ENCODE measurements at regions not wholly inside any gene's neighbourhood (a gene's known extent, or its start where the extent isn't known, plus 50 kb on each side); places are given as distances from the start of the nearest gene placed in this dataset.
"Not testable (repeated sequence)": the region's sequence is repeated elsewhere in the genome, so short reads cannot be mapped to it uniquely, and the experiment has no call there.

DNA sequence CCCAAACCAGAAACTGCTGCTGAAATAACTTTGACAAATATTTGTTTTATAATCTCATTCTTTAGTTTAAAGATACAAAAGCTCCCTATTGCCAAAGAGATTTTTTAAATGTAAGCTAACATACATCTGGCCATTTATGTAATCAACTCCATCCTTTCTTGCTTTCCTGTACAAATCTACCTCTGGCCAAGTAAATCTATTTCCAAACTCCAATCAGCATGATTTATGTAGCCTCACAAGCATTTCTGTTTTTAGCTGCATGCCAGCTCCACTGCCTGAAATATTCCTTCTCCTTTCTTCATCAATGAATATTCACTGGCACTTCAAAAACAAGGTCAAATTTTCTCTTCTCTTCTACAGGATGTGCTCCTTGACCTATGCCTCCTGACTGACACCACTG, 80.0 kb downstream of the SHOX2 start:
- no peak for DNase-seq (ENCODE audit: low spot score)

DNA sequence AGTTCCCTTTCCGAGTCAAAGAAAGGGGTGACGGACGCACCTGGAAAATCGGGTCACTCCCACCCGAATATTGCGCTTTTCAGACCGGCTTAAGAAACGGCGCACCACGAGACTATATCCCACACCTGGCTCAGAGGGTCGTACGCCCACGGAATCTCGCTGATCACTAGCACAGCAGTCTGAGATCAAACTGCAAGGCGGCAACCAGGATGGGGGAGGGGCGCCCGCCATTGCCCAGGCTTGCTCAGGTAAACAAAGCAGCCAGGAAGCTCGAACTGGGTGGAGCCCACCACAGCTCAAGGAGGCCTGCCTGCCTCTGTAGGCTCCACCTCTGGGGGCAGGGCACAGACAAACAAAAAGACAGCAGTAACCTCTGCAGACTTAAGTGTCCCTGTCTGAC, 86.3 kb downstream of the SHOX2 start:
- not testable (repeated sequence) for DNase-seq (ENCODE audit: low spot score)

DNA sequence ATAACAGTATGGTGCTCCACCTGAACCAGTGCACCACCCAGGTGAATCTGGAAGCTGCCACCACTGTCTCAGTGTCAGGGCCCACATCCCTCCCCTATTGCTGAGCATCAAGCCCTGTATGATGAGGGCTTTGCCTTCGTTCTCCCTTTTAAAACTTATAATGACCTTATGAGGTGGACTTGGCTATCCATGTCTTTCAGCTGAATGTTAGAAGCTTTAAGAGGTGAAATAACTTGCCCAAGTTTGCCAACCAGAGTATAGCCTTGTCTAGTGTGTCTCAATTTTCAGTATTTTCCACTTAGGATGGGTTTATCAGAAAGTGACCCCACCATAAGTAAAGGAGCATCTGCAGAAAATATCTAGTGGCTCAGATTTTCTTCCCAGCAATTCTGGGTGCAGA, 87.8 kb downstream of the SHOX2 start:
- no peak for DNase-seq (ENCODE audit: low spot score)

DNA sequence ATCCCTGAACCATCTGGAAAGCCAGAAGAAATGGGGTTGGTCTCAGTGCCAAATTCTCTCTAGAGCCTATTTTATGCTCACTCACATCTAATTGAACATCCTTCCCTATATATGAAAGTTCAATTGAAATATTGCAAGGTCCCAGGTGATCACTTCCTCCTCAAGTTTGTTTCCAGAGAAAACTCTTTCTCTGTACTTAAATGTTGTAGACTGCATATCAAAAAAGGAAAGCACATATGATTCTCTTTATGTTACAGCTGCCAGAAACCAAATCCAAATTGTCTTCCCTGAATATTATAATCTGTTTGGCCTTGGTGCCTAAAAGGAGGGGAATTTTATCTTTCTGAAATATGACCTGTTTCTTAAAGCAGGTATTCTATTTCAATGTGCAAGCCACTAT, 93.3 kb downstream of the SHOX2 start:
- DNase-seq (ENCODE audit: low spot score): no peak

DNA sequence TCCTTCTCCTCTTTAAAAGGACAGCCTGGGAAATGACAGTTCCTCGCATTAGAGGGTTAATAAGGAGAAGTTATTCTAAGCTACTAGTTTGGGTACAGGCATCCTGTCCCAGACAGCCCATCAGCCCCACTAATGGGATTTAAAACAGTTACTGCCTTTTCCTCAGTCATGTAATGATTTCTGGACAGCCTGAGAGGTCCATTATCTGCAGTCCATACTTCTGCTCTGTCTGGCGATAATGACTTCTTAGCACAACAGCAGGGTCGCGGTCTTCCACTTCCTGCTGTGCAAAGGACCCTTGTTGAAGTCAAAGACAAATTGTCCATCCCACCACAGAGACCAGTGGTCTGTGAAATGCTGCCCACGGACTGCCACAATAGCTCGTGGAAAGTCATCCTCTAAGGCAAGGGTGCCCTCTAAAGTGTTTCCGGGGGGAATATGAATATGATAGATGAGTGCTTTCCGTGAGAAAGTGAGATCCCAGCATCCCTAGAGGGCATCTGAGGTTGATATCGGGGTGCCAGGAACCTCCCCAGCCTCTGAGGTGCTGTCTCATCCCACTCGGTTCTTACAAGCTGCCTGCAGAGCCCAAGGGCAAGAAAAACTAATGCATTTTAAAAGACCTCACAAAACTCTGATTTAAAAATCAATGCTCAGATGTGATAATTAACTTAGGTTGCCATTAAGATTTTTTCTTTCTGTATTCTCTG, 100.7 kb downstream of the SHOX2 start:
- DNase-seq (ENCODE audit: low spot score): no peak

DNA sequence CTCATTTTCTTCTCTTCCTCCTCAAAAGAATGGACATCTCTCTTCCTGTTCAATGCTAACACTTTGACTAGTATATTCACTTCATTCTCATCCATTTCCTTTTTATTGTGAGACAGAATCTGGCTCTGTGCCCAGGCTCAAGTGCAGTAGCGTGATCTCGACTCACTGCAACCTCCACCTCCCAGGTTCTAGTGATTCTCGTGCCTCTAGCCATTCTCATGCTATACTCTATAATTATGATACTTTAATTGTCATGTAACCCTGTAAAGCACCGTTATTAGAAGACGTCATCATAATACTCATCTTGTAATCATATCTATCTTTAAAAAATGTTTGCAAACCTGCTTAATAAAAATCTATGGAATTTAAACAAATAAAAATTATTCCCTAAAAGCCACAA, 107.0 kb downstream of the SHOX2 start:
- no peak for DNase-seq (ENCODE audit: low spot score)

DNA sequence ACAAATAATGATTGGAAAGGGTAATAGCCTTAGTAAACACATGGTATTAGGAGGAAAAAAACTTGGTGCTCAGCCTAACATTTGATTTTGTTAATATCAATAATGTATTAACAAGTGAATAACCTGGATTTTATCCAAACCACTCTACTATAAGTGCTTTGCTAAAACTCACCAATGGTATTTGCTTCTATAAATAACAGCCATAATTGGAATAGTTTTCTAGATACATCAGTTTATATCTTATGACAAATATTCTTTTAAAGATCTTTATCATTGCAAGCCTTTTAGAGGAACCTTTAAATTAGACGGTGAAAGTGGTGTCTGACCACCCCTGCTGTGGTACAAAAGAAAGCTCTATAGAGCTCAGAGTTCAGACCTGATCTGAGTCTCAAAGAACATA, 123.9 kb downstream of the SHOX2 start:
- DNase-seq (ENCODE audit: low spot score): no peak

DNA sequence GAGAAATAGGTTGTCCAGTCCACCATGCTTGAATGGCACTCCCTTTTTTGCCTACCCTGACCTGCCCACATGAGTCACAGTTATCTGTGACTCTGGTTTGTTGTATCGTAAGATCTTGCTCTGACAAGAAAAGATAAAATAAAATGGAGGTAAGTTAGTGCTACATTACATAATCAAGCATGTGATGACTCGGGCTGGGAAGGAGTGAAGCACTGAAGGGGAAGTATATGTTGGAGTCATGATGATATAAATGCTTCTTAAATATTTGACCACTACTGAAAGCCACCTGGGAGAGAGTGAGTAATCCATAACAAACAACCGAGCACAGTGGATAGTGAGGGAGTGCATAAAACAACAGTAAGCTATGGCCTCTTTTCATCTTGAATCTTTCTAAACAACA, 124.4 kb downstream of the SHOX2 start:
- DNase-seq (ENCODE audit: low spot score): no peak

DNA sequence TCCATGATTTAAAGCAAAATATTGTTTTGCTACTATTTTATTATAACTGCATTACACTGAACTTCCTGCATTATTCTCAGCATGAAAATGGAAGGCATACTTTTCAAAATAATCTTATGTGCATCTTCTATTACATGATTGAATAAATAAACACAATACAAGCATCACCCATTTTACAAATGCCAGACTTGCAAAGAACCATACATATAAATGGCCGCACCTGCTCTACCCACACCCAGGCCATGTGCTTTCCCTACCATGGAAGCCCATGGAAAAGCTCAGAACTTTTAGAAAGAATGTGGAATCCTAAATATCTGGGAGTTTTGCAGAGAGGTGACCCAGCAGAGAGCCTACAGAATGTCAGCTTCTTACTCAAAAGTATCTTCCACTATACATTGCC, 127.2 kb downstream of the SHOX2 start:
- no peak for DNase-seq (ENCODE audit: low spot score)

DNA sequence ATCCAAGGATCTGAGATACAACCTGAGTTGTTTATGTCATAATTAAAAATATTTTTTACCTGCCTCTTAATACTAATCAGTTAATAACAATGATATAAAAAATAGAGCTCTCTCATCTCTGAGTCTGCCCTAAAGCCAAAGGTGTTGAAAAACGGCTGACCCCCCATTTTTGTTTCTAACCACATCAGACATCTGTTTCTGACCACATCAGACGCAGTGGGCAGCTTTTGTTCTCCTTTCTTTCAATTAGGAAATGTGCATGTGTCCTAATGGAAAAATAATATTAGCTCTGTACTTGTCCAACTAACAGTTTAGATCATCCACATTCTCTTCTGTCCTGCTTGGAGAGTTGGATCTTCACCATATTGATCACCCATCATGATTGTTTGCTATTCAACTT, 144.6 kb downstream of the SHOX2 start:
- DNase-seq (ENCODE audit: low spot score): no peak

DNA sequence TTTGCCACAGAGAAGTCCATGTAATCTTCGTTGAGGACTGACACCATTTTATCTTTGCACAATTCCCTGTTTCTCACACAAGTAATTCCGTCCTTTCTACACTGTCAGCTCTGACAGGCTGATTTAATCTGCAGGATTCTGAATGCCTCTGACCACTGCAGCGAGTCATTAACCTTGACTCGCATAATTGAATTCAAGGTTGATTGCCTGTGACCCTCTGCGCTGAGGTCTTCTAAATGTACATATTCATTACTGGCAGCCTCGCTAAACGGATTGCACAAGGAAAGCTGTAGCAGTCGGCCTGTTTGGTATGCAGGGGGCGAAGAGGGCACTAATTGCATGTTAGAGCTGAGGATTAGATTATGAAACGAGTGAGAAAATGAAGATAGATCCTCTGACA, 147.8 kb downstream of the SHOX2 start:
- DNase-seq (ENCODE audit: low spot score): no peak

DNA sequence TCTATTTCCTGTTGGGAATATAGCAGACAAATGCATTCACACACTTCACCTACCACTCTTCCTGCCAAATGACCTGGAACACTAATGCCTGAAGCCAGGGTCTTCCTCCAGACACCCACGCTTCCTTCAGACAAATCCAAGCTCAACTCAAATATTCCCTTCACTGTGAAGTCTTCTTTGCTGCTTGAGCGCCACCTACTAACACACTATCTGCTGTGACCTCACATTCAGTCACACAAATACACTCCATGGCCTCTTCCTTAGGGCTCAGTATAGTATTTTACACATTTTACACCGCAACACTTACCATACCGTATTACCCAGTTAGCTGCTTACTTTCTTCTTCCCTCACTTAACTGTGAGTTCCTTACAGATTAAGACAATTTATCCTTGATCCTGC, 149.4 kb downstream of the SHOX2 start:
- DNase-seq (ENCODE audit: low spot score): no peak

DNA sequence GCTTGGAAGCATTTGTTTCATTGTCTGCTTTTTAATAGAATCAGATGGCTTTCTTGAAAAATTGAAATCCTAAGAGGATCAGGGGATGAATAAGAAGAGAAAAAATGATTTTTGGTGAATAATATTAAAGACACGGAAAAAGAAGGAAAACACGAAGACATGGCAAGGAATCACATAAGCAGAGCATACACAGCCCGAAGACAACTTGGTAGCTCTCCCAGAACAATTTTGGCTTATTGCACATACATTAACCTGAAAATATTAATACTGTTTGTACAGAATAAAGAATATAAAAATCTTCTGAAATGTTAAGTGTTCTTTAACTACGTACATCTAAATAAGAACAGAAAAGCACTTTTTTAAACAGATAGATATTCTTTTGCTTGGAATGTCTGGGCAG, 150.0 kb downstream of the SHOX2 start:
- no peak for DNase-seq (ENCODE audit: low spot score)

DNA sequence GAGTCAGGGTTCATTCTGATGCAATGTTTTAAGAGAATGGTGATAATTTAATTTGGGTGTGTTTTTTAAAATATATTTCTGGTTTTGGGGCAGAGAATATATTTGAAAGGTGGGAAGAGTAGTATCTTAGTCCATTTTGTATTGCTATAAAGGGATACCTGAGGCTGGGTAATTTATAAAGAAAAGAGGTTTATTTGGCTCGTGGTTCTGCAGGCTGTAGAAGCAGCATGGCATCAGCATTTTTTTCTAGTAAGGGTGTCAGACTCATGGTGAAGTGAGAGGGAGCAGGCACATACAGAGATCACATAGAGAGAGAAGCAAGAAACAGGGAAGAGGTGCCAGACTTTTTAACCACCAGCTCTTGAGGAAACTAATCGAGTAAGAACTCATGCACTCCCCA, 152.7 kb downstream of the SHOX2 start:
- no peak for DNase-seq (ENCODE audit: low spot score)

DNA sequence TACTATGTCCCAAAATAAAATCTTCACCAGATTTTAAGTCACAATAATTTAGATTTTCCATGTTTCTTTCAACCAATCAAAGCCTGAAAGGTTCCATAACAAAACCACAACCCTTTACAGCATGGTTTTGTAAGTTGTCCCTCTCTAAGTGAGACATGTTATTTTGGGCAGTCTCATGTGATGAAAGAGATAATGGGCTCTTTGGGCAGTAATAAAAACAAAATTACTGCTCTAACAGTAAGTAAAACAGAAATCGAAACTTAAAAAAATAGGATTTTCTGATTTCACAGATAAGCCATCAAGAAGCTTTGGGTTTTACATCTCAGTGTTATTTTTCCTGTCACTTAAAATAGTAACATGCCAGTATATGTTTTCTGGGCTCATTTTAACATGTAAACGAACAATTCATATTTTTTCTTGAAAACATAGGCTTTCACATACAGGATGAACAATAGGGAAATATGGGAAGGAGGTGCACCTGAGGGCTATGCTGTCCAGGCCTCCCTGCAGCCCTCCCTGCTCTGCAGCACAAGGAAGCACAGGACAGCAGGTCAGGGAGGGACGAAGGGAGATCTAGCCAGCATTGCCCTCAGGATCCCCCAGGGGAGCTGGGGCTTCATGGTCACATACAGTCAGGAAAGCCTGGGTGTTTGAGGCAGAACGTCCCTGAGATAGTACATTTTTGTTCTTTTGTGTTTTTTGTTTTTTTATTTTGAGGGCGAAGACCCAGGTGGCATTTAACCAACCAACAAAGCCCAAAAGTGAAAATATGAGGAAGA, 157.4 kb downstream of the SHOX2 start:
- DNase-seq (ENCODE audit: low spot score): no peak

DNA sequence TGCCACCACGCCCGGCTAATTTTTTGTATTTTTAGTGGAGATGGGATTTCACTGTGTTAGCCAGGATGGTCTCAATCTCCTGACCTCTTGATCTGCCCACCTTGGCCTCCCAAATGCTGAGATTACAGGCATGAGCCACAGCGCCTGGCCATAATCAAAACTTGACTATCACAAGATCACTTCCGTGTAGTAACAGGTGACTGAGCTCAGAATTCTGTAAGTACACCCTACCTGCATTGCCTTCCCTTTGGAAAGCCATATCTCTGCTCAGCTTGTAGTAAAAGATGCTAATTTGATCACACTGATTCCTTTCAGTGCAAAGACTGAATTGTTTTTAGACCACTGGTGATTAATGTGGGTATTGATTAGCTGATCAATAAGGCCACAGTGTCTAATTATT, 167.1 kb downstream of the SHOX2 start:
- no peak for DNase-seq (ENCODE audit: low spot score)

DNA sequence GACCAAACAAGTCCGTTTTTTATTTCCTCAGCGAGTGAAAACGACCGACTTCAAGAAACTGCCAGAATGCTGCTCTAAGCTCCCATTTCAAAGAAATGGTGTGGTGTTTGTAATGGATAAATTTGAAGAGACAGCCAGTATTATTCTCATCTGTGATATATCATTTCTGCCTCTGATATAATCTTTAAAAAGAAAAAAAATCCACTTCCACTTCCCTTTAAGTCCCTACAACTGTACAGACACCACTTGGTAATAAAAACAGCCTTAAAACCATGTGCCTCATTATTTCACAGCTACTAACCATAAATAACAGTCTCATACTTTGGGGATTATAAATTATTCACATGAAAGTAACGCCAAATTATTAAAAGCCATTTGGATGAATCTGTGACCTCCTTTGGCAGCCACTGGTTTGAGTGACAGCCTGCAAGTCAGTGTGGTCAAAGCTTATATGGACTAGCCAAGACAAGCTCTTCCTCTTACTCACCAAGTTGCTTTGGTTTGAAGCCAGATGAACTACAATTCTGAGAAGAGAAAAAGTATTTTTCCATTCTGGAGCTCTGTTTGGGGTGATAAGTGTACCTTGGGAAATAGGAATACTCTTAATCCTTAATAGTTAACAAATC, 168.0 kb downstream of the SHOX2 start:
- DNase-seq (ENCODE audit: low spot score): no peak

DNA sequence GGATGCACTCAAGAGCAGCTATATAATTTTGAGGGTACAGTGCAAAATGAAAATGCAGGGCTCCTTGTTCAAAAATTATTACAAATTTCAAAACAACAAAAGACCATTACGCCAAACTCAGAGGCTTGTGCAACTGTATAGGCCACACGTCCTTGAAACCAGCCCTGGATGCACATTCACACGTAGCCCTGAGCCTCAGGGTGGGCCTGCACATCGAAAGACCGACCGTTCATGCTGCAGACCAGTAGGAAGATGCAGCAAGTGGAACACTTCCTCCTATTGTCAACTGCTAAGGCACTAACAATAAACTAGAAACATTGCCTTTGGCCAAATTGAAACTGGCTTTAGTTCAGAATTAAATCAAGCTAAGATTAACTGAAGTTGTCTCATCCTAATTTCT, 174.7 kb downstream of the SHOX2 start:
- no peak for DNase-seq (ENCODE audit: low spot score)

DNA sequence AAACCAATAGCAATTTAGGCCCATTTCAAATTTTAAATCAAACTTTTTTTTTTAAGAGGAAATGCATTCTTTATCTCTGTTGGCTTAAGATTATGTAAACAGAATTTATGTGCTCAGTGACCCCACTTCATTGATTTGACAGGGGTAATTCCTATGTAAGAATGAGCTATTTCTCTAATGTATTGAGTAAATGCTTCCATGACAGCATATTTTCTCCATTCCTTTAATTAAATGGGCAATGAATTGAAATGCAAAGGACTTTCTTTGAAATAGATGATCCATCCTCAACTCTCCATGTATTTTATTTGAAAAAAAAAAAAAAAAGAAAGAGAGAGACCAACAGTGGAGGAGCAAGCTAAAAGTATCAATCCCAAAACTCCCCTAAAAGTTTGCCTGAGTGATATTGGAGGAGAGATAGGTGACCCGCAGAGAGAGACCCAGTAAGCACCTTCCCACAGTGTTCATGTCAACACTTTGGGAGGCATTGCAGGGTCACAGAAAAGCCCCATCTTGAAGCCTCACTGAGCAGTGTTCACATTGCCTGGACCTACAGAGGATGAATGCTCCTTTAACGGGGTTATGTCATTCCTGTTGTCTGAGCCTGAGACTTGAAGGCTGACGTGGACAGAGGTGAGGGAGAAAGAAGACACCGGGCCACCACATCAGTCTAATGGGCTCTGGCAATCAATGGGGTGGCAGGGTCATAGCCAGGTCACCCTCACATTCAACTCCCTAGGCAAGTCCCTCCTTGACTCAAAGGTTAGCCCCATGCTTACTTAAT, 176.0 kb downstream of the SHOX2 start:
- no peak for DNase-seq (ENCODE audit: low spot score)

DNA sequence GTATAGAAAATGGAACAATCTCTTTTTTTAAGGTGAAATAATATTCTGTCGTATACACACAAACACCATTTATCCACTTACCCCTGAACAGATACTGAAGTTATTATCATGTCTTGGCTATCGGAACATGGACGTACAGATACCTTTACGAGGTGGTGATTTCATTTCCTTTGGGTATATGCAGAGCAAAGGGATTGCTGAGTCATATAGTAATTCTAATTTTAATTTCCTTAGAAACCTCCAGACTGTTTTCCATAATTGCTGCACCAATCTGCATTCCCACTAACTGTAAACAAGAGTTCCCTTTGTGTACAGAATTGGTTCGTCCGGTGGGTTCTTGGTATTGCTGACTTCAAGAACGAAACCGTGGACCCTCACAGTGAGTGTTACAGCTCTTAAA, 179.4 kb downstream of the SHOX2 start:
- no peak for DNase-seq (ENCODE audit: low spot score)

DNA sequence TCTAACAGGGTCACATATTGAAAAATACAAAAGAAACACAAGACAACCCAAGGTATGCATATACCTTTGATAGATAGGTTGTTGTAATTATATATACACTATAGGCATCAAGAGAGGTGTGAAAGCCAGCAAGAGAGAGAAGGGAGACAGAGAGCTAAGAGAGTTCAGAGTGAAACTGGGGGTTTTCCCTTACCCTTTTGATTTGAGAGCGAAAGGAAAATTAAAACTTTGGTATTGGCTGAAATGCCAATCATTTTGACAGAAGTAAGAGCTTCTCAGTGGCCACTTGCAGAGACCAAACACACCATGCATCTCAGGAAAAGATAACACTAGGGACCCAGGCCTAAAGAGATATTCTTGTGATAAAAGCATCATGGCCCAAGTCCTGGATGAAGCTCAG, 183.6 kb downstream of the SHOX2 start:
- DNase-seq (ENCODE audit: low spot score): no peak

DNA sequence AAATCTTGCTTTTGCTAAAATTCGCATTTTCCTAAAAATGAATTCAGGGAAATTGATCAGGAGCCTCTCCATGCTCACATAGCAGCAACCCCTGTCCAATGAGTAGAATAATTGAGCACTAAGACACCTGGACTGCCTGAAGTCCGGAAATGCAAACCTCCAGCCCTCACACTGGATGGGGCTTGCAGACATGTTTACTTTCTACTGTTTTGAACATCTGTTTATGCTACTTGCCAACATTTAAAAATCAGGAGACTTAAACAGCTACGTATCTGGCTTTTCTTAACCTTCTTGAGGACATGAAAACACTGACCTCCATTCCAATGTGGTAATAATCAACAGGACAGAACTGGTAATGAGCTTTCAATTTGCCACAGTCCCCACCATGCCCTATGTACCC, 184.4 kb downstream of the SHOX2 start:
- no peak for DNase-seq (ENCODE audit: low spot score)
